ENCODE measurements at regions not wholly inside any gene's neighbourhood (a gene's known extent, or its start where the extent isn't known, plus 50 kb on each side); places are given as distances from the start of the nearest gene placed in this dataset.

GRCh38 chr5:93278896-93279295 lies 302.1 kb downstream of the NR2F1-AS1 start:
- CTCF ChIA-PET (ENCODE audit: unreplicated experiment), result no interaction called here
- no peak for DNase-seq (ENCODE audit: low spot score)
- BruUV-seq (replicated peaks), result no TSS peak
- H2AFZ ChIP-seq (ENCODE audit: low read length), result no peak overlapping the region
- TF ChIP-seq CTCF (conservative IDR thresholded peaks at IDR 0.05; ENCODE audit: low read length) (no peak), EZH2phosphoT487 (IDR thresholded peaks at IDR 0.05; ENCODE audit: borderline replicate concordance, low read depth, low read length) (no peak)
- no peaks in the 10 kb centered on the region for H4K20me1 ChIP-seq (ENCODE audit: insufficient read depth, low read length)
- POLR2A ChIA-PET, result interaction anchor here (0.6 to 0.7 kb wide), 2 partner anchors 171 to 186 kb away, joined by 3 to 4 read pairs; no protein-coding TSS in a partner anchor
- no peaks in the 10 kb centered on the region for H3K9me3 ChIP-seq (ENCODE audit: low read length)
- no peak overlapping the region for H3K4me3 ChIP-seq (ENCODE audit: low read depth, low read length, poor library complexity, severe bottlenecking)
- H3K27ac ChIP-seq (ENCODE audit: low read depth, low read length, poor library complexity, severe bottlenecking), result no peak overlapping the region
- H3K79me2 ChIP-seq (ENCODE audit: insufficient read depth, low read depth, low read length), result no peaks in the 10 kb centered on the region
- intact Hi-C loops (cut with micrococcal nuclease; ENCODE audit: unreplicated experiment), result no loop called here
- no peak overlapping the region for H3K4me2 ChIP-seq (ENCODE audit: low read length)
- H3K4me1 ChIP-seq (ENCODE audit: insufficient read depth, low read length, poor library complexity, severe bottlenecking), result no peaks in the 10 kb centered on the region
- H3K36me3 ChIP-seq (ENCODE audit: insufficient read depth, low read length), result no peaks in the 10 kb centered on the region
- no peaks in the 10 kb centered on the region for H3K9me2 ChIP-seq (ENCODE audit: insufficient read depth, low read length)

GRCh38 chr5:93277051-93277450 lies 304.0 kb downstream of the NR2F1-AS1 start:
- H2AFZ ChIP-seq (ENCODE audit: low read length), result no peak overlapping the region
- intact Hi-C loops (cut with micrococcal nuclease; ENCODE audit: unreplicated experiment), result no loop called here
- no peaks in the 10 kb centered on the region for H3K79me2 ChIP-seq (ENCODE audit: insufficient read depth, low read depth, low read length)
- no peaks in the 10 kb centered on the region for H3K9me2 ChIP-seq (ENCODE audit: insufficient read depth, low read length)
- POLR2A ChIA-PET, result interaction anchor here (0.6 kb wide), 2 partner anchors 74 to 1301 kb away, joined by 3 read pairs; no protein-coding TSS in a partner anchor
- H3K27ac ChIP-seq (ENCODE audit: low read depth, low read length, poor library complexity, severe bottlenecking), result no peak overlapping the region
- no peaks in the 10 kb centered on the region for H3K36me3 ChIP-seq (ENCODE audit: insufficient read depth, low read length)
- TF ChIP-seq EZH2phosphoT487 (IDR thresholded peaks at IDR 0.05; ENCODE audit: borderline replicate concordance, low read depth, low read length) (no peak), CTCF (conservative IDR thresholded peaks at IDR 0.05; ENCODE audit: low read length) (no peak)
- no peaks in the 10 kb centered on the region for H3K4me1 ChIP-seq (ENCODE audit: insufficient read depth, low read length, poor library complexity, severe bottlenecking)
- H3K4me2 ChIP-seq (ENCODE audit: low read length), result no peak overlapping the region
- no peak for DNase-seq (ENCODE audit: low spot score)
- CTCF ChIA-PET (ENCODE audit: unreplicated experiment), result no interaction called here
- H3K4me3 ChIP-seq (ENCODE audit: low read depth, low read length, poor library complexity, severe bottlenecking), result no peak overlapping the region
- H3K9me3 ChIP-seq (ENCODE audit: low read length), result no peaks in the 10 kb centered on the region
- no TSS peak for BruUV-seq (replicated peaks)
- H4K20me1 ChIP-seq (ENCODE audit: insufficient read depth, low read length), result no peaks in the 10 kb centered on the region

GRCh38 chr5:93275376-93275775 lies 305.6 kb downstream of the NR2F1-AS1 start:
- Histone ChIP-seq H3K9me3 (ENCODE audit: low read length) (no peaks in the 10 kb centered on the region), H3K4me2 (ENCODE audit: low read length) (no peak overlapping the region), H3K36me3 (ENCODE audit: insufficient read depth, low read length) (no peaks in the 10 kb centered on the region), H3K4me3 (ENCODE audit: low read depth, low read length, poor library complexity, severe bottlenecking) (no peak overlapping the region), H3K4me1 (ENCODE audit: insufficient read depth, low read length, poor library complexity, severe bottlenecking) (no peaks in the 10 kb centered on the region), H2AFZ (ENCODE audit: low read length) (no peak overlapping the region), H4K20me1 (ENCODE audit: insufficient read depth, low read length) (no peaks in the 10 kb centered on the region), H3K9me2 (ENCODE audit: insufficient read depth, low read length) (no peaks in the 10 kb centered on the region), H3K27ac (ENCODE audit: low read depth, low read length, poor library complexity, severe bottlenecking) (no peak overlapping the region), H3K79me2 (ENCODE audit: insufficient read depth, low read depth, low read length) (no peaks in the 10 kb centered on the region)
- CTCF ChIA-PET (ENCODE audit: unreplicated experiment), result no interaction called here
- no peak for TF ChIP-seq EZH2phosphoT487 (IDR thresholded peaks at IDR 0.05; ENCODE audit: borderline replicate concordance, low read depth, low read length)
- no peak for TF ChIP-seq CTCF (conservative IDR thresholded peaks at IDR 0.05; ENCODE audit: low read length)
- no TSS peak for BruUV-seq (replicated peaks)
- POLR2A ChIA-PET, result no interaction called here
- intact Hi-C loops (cut with micrococcal nuclease; ENCODE audit: unreplicated experiment), result no loop called here
- no peak for DNase-seq (ENCODE audit: low spot score)

All from OCI-LY7 (cell line).